Osteoblast (primary cell): ENCODE measurements at regions not wholly inside any gene's neighbourhood (a gene's known extent, or its start where the extent isn't known, plus 50 kb on each side); places are given as distances from the start of the nearest gene placed in this dataset.
A peak's percentile ranks its signal among the peaks of the same experiment; 100 is the strongest.

ENCODE experiments used
- DNase-seq: peaks from one replicate; pipeline ENCODE4 v3.0.0; 2011; ENCODE audit warnings: low spot score, mixed read lengths; ENCODE audit not compliant: insufficient read length; ENCODE audit errors: missing footprints
- H2AFZ ChIP-seq: 2 replicates; pipeline ENCODE4 v1.6.0; 2011; ENCODE audit warnings: mild to moderate bottlenecking, low read length
- H3K27ac ChIP-seq: 2 replicates; pipeline ENCODE4 v1.5.1; 2011; ENCODE audit warnings: mild to moderate bottlenecking, low read depth, low read length, moderate library complexity
- H3K27me3 ChIP-seq: 2 replicates; pipeline ENCODE4 v1.6.0; 2012; ENCODE audit warnings: mild to moderate bottlenecking, control low read depth, inconsistent platforms, low read length, moderate library complexity; ENCODE audit not compliant: insufficient read depth
- H3K36me3 ChIP-seq: 2 replicates; pipeline ENCODE4 v1.5.1; 2011; ENCODE audit warnings: mild to moderate bottlenecking, low read length, control low read depth, moderate library complexity; ENCODE audit not compliant: insufficient read depth
- H3K4me1 ChIP-seq: 2 replicates; pipeline ENCODE4 v1.5.1; 2011; ENCODE audit warnings: mild to moderate bottlenecking, low read length, control low read depth, moderate library complexity; ENCODE audit not compliant: insufficient read depth
- H3K4me2 ChIP-seq: 2 replicates; pipeline ENCODE4 v1.6.0; 2011; ENCODE audit warnings: mild to moderate bottlenecking, low read length; ENCODE audit not compliant: insufficient read depth
- H3K4me3 ChIP-seq: fragments of 200-600 bp; sonication (generic); 3 replicates; pipeline ENCODE4 v1.5.1; 2012; ENCODE audit warnings: mild to moderate bottlenecking, low read length, inconsistent platforms; ENCODE audit not compliant: insufficient read depth
- H3K79me2 ChIP-seq: 2 replicates; pipeline ENCODE4 v1.6.0; 2012; ENCODE audit warnings: mild to moderate bottlenecking, low read length, control low read depth, inconsistent platforms; ENCODE audit not compliant: insufficient read depth
- H3K9me3 ChIP-seq: 2 replicates; pipeline ENCODE4 v1.5.1; 2011; ENCODE audit warnings: low read depth, low read length, control low read depth
- H4K20me1 ChIP-seq: 2 replicates; pipeline ENCODE4 v1.6.0; 2012; ENCODE audit warnings: mild to moderate bottlenecking, low read length, control low read depth; ENCODE audit not compliant: insufficient read depth
- TF ChIP-seq, protein P1 (sequence below): IDR thresholded peaks from 2 replicates; pipeline ENCODE4 v1.5.1; 2011; ENCODE audit warnings: mild to moderate bottlenecking, low read depth, low read length, moderate library complexity; ENCODE audit errors: extremely low read depth

- Histone ChIP-seq H3K27ac (no peak overlapping the region), H3K79me2 (no peaks in the 10 kb centered on the region), H3K4me2 (no peak overlapping the region), H3K36me3 (no peaks in the 10 kb centered on the region), H4K20me1 (no peaks in the 10 kb centered on the region), H3K9me3 (no peaks in the 10 kb centered on the region), H3K27me3 (no peaks in the 10 kb centered on the region), H3K4me3 (no peak overlapping the region), H2AFZ (no peak overlapping the region), H3K4me1 (peaks cover 19% of the 10 kb centered on the region)
- no peak for DNase-seq
- TF ChIP-seq, protein P1, sequence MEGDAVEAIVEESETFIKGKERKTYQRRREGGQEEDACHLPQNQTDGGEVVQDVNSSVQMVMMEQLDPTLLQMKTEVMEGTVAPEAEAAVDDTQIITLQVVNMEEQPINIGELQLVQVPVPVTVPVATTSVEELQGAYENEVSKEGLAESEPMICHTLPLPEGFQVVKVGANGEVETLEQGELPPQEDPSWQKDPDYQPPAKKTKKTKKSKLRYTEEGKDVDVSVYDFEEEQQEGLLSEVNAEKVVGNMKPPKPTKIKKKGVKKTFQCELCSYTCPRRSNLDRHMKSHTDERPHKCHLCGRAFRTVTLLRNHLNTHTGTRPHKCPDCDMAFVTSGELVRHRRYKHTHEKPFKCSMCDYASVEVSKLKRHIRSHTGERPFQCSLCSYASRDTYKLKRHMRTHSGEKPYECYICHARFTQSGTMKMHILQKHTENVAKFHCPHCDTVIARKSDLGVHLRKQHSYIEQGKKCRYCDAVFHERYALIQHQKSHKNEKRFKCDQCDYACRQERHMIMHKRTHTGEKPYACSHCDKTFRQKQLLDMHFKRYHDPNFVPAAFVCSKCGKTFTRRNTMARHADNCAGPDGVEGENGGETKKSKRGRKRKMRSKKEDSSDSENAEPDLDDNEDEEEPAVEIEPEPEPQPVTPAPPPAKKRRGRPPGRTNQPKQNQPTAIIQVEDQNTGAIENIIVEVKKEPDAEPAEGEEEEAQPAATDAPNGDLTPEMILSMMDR: no peak
Measured at GRCh38 chr6:159380114-159380513, 210.9 kb downstream of the FNDC1 start.

DNA sequence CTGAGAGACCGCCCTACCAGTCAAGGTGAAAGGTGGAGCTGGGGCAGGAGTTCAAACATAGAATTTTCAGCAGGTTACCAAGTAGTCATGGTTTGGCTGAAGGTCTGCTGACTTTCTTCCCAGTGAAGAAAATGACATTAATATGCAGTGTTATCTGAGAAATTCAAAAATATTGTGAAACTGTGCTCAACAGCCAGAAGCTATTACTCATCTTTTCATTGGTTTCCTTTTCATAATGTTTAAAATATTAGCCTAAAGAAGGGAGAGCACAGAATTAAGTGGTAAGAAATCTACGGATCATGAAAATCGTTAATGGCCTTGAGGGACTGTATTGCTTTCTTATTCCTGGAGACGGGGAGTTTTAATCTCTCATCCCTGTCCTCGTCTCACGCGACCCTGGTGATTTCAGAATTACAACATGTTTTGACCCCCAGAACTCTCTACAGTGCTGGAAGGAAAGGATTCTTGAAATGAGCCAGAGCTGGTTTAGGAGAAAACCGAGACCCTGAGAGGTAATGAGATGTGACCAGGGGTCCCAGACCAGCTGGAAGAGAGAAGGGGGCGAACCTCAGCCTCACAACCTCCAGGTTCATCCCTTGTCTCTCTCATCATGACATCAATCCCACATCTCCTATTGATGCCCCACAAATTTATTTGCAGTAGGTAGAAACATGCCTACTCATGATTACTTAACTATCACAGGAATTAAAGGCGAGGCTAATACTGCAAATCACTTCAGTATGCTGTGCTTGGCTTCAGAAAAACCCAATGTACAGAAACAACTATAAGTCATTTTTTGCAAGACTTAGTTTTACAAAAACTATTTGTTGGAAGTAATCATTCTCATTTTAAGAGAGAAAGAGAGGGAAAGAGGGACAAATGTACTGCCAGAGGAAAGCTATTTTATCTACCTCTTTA, 209.5 kb downstream of the FNDC1 start:
- H3K79me2 ChIP-seq: no peaks in the 10 kb centered on the region
- no peak overlapping the region for H3K4me2 ChIP-seq
- no peaks in the 10 kb centered on the region for H3K9me3 ChIP-seq
- no peaks in the 10 kb centered on the region for H4K20me1 ChIP-seq
- peaks cover 19% of the 10 kb centered on the region for H3K4me1 ChIP-seq
- peak; percentile 73 for DNase-seq
- TF ChIP-seq, protein P1: no peak
- no peak overlapping the region for H3K4me3 ChIP-seq
- H3K27me3 ChIP-seq: no peaks in the 10 kb centered on the region
- no peak overlapping the region for H2AFZ ChIP-seq
- H3K27ac ChIP-seq: no peak overlapping the region
- H3K36me3 ChIP-seq: no peaks in the 10 kb centered on the region

DNA sequence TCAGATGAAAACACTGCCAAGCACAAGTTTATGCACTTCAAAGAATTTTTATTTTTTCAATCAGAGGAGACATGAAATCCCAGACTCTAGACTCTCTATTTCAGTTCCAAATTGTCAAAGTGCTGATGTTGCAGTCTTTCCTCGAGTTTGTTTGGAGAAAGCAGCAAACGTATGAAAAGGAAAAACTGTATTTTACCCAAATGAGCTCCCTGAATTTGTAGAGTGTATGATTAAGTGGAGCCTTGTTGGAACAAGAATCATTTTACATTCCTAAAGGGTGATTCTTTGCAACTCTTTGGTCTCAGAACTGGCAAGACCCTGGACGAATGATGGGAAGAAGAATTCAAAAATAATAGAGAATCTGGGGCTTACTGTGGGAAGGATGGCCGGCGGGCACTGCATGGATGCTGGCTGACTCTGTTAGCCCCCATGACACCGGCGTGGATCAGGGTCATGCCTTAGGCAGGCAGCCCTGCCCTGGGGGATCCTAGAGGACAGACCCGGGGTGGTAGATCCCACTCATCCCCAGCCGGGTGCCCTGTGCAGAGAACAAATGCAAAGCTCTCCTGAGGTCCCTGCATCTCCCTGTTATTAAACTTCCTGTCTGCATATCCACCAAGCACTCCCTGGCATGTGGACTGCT, 207.4 kb downstream of the FNDC1 start:
- no peaks in the 10 kb centered on the region for H3K79me2 ChIP-seq
- H2AFZ ChIP-seq: peak overlapping the region; percentile 73
- peak overlapping the region; percentile 56 for H3K27ac ChIP-seq
- no peaks in the 10 kb centered on the region for H3K27me3 ChIP-seq
- H3K9me3 ChIP-seq: no peaks in the 10 kb centered on the region
- H3K36me3 ChIP-seq: no peaks in the 10 kb centered on the region
- H3K4me2 ChIP-seq: peak overlapping the region; percentile 55
- peak overlapping the region; percentile 33 for H3K4me3 ChIP-seq
- H3K4me1 ChIP-seq: peaks cover 19% of the 10 kb centered on the region
- TF ChIP-seq, protein P1: no peak
- H4K20me1 ChIP-seq: no peaks in the 10 kb centered on the region
- DNase-seq: peak; percentile 77

DNA sequence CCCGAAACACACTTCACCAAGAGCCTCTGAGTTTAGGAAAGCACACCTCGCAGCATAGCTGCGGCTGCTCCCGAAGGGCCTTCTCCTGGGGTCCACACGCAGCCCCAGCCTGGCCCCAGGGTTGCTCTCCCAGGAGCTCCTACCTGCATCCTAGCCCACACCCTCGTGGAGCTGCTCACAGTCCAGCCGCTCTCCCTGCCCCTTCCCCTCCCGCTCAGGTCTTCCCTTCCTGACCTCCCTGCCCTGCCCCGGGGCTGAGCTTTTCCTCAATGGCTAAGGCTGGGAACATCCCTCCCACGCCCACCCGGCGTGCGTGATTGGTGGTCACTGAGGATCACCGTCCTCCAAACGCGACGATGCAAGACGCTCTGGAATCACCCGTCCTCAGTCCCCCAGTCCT, 205.8 kb downstream of the FNDC1 start:
- Histone ChIP-seq H3K4me2 (no peak overlapping the region), H3K79me2 (no peaks in the 10 kb centered on the region), H3K27me3 (no peaks in the 10 kb centered on the region), H3K4me3 (no peak overlapping the region), H3K4me1 (peaks cover 19% of the 10 kb centered on the region), H3K9me3 (no peaks in the 10 kb centered on the region), H2AFZ (no peak overlapping the region), H3K27ac (no peak overlapping the region), H3K36me3 (no peaks in the 10 kb centered on the region), H4K20me1 (no peaks in the 10 kb centered on the region)
- TF ChIP-seq, protein P1: no peak
- no peak for DNase-seq
